ENCODE measurements at regions not wholly inside any gene's neighbourhood (a gene's known extent, or its start where the extent isn't known, plus 50 kb on each side); places are given as distances from the start of the nearest gene placed in this dataset.

DNA sequence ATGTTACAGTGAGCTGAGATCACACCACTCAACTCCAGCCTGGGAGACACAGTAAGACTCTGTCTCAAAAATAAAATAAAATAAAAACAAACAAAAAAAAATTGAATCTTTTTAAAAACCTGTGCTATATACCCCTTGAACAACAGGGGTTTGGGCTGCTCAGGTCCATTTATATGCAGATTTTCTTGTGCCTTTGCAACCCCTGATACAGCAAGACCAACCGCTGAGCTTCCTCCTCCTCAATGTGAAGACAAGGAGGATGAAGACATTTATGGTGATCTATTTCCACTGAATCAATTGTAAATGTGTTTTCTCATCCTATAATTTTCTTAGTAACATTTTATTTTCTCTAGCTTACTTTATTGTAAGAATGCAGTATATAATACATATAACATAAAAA lies 831.0 kb upstream of the ARPP21 start:
- Mint-ChIP-seq H3K4me1 (ENCODE audit: low read depth, unreplicated experiment) (no peaks in the 10 kb centered on the region), H3K27ac (ENCODE audit: unreplicated experiment) (no peak overlapping the region), H3K9me3 (ENCODE audit: low read depth, unreplicated experiment) (no peaks in the 10 kb centered on the region), H3K4me3 (ENCODE audit: low read depth, unreplicated experiment) (no peak overlapping the region), H3K36me3 (ENCODE audit: insufficient read depth, unreplicated experiment) (no peaks in the 10 kb centered on the region), H3K27me3 (ENCODE audit: unreplicated experiment) (no peaks in the 10 kb centered on the region)
- no TSS peak for BruUV-seq (replicated peaks)
- DNase-seq = no peak
- CTCF ChIA-PET = no interaction called here
- TF ChIP-seq, protein P1, sequence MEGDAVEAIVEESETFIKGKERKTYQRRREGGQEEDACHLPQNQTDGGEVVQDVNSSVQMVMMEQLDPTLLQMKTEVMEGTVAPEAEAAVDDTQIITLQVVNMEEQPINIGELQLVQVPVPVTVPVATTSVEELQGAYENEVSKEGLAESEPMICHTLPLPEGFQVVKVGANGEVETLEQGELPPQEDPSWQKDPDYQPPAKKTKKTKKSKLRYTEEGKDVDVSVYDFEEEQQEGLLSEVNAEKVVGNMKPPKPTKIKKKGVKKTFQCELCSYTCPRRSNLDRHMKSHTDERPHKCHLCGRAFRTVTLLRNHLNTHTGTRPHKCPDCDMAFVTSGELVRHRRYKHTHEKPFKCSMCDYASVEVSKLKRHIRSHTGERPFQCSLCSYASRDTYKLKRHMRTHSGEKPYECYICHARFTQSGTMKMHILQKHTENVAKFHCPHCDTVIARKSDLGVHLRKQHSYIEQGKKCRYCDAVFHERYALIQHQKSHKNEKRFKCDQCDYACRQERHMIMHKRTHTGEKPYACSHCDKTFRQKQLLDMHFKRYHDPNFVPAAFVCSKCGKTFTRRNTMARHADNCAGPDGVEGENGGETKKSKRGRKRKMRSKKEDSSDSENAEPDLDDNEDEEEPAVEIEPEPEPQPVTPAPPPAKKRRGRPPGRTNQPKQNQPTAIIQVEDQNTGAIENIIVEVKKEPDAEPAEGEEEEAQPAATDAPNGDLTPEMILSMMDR (IDR thresholded peaks at IDR 0.05; ENCODE audit: unreplicated experiment) = no peak
- intact Hi-C loops (cut with micrococcal nuclease; ENCODE audit: unreplicated experiment) = no loop called here

- Mint-ChIP-seq H3K27ac (ENCODE audit: unreplicated experiment) (no peak overlapping the region), H3K4me3 (ENCODE audit: low read depth, unreplicated experiment) (no peak overlapping the region), H3K36me3 (ENCODE audit: insufficient read depth, unreplicated experiment) (no peaks in the 10 kb centered on the region), H3K27me3 (ENCODE audit: unreplicated experiment) (no peaks in the 10 kb centered on the region), H3K9me3 (ENCODE audit: low read depth, unreplicated experiment) (peaks cover 7% of the 10 kb centered on the region), H3K4me1 (ENCODE audit: low read depth, unreplicated experiment) (no peaks in the 10 kb centered on the region)
- CTCF ChIA-PET = no interaction called here
- DNase-seq = no peak
- no TSS peak for BruUV-seq (replicated peaks)
- TF ChIP-seq, protein P1 (IDR thresholded peaks at IDR 0.05; ENCODE audit: unreplicated experiment) = no peak
- intact Hi-C loops (cut with micrococcal nuclease; ENCODE audit: unreplicated experiment) = no loop called here
These were observed 810.5 kb upstream of the ARPP21 start for GRCh38 chr3:34828847-34829246.

- no peaks in the 10 kb centered on the region for H3K27me3 Mint-ChIP-seq (ENCODE audit: unreplicated experiment)
- no peak overlapping the region for H3K27ac Mint-ChIP-seq (ENCODE audit: unreplicated experiment)
- CTCF ChIA-PET = no interaction called here
- peaks cover 2% of the 10 kb centered on the region for H3K9me3 Mint-ChIP-seq (ENCODE audit: low read depth, unreplicated experiment)
- H3K4me1 Mint-ChIP-seq (ENCODE audit: low read depth, unreplicated experiment) = peaks cover 3% of the 10 kb centered on the region
- no peaks in the 10 kb centered on the region for H3K36me3 Mint-ChIP-seq (ENCODE audit: insufficient read depth, unreplicated experiment)
- no TSS peak for BruUV-seq (replicated peaks)
- TF ChIP-seq, protein P1 (IDR thresholded peaks at IDR 0.05; ENCODE audit: unreplicated experiment) = no peak
- no peak overlapping the region for H3K4me3 Mint-ChIP-seq (ENCODE audit: low read depth, unreplicated experiment)
- intact Hi-C loops (cut with micrococcal nuclease; ENCODE audit: unreplicated experiment) = no loop called here
- no peak for DNase-seq
These were observed 806.3 kb upstream of the ARPP21 start for GRCh38 chr3:34832865-34833508.

GRCh38 chr3:34837848-34838741 lies 801.2 kb upstream of the ARPP21 start:
- no peak for DNase-seq
- TF ChIP-seq, protein P1 (IDR thresholded peaks at IDR 0.05; ENCODE audit: unreplicated experiment) = no peak
- Mint-ChIP-seq H3K27me3 (ENCODE audit: unreplicated experiment) (peaks cover 6% of the 10 kb centered on the region), H3K36me3 (ENCODE audit: insufficient read depth, unreplicated experiment) (no peaks in the 10 kb centered on the region), H3K9me3 (ENCODE audit: low read depth, unreplicated experiment) (peaks cover 8% of the 10 kb centered on the region), H3K27ac (ENCODE audit: unreplicated experiment) (peak overlapping the region; percentile 73), H3K4me3 (ENCODE audit: low read depth, unreplicated experiment) (no peak overlapping the region), H3K4me1 (ENCODE audit: low read depth, unreplicated experiment) (peaks cover 15% of the 10 kb centered on the region)
- CTCF ChIA-PET = no interaction called here
- intact Hi-C loops (cut with micrococcal nuclease; ENCODE audit: unreplicated experiment) = no loop called here
- BruUV-seq (replicated peaks) = no TSS peak

All from Calu3 (cell line).